NCI-H748 (cell line): ENCODE measurements at regions not wholly inside any gene's neighbourhood (a gene's known extent, or its start where the extent isn't known, plus 50 kb on each side); places are given as distances from the start of the nearest gene placed in this dataset.

Experiments used
- DNase-seq: peaks from one replicate; lab custom pipeline; 2025; ENCODE audit not compliant: unreplicated experiment; lab: John Stamatoyannopoulos, UW

DNA sequence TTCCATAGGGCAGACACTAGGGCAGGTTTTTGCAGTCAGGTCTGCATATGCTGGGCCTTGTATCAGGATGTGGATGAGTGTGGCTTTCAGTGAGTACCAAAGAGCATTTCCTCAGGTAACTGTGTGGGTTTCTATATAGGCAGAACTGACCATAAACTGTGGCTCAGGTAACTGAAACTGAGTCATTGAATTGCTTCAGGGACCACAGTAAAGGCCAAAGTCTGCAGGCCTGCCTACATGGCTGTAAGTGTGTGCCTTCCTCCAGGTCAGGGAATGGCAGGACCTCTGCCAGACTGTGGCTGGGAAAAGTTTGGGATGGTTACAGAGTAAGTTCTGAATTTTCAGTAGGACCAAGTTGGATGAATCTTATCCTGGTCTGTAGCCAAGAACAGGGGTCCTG is 85.6 kb downstream of the ZNF486 start:
- DNase-seq = no peak

DNA sequence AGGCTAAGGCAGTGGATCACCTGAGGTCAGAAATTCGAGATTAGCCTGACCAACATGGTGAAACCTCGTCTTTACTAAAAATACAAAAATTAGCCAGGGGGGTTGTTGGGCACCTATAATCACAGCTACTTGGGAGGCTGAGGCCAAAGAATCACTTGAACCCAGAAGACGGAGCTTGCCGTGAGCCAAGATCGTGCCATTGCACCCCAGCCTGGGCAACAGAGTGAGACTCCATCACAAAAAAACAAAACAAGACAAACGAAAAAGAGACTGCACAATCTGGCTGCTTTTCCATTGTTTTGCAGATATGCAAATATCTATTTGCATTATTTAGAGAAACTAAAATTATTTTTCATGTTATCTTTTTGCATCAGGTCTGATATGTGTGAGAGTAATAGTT is 83.6 kb downstream of the ZNF486 start:
- DNase-seq = no peak

DNA sequence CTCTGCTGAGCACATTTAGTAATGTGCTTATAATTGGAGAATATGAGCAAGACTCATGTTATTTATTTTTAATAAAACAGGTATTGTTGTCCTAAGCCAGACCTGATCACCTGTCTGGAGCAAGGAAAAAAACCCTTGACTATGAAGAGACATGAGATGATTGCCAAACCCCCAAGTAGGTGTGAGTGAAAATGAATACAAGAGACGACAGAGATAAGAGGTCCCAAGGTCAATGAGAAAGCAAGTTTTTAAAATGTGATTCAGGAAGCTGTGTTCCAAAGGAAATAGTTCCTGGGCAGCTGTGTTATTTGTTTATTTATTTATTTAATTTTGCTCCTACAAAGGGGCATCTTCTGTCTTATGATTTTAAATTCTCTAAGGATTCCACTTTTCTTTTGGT is 83.1 kb downstream of the ZNF486 start:
- no peak for DNase-seq
